22Rv1 (cell line): ENCODE measurements at regions not wholly inside any gene's neighbourhood (a gene's known extent, or its start where the extent isn't known, plus 50 kb on each side); places are given as distances from the start of the nearest gene placed in this dataset.

Source experiments
- CTCF ChIP-seq: fragments of 450-650 bp; IDR thresholded peaks from 2 replicates; pipeline ENCODE4 v1.5.1; 2017; ENCODE audit warnings: mild to moderate bottlenecking
- ZFX ChIP-seq: fragments of 450-650 bp; IDR thresholded peaks from 2 replicates; pipeline ENCODE4 v1.6.1; 2017; ENCODE audit warnings: antibody characterized with exemption, borderline replicate concordance

GRCh38 chr1:90480271-90480835 lies 236.7 kb downstream of the BARHL2 start:
- TF ChIP-seq CTCF (no peak), ZFX (no peak)
